ENCODE measurements at regions not wholly inside any gene's neighbourhood (a gene's known extent, or its start where the extent isn't known, plus 50 kb on each side); places are given as distances from the start of the nearest gene placed in this dataset.

DNA sequence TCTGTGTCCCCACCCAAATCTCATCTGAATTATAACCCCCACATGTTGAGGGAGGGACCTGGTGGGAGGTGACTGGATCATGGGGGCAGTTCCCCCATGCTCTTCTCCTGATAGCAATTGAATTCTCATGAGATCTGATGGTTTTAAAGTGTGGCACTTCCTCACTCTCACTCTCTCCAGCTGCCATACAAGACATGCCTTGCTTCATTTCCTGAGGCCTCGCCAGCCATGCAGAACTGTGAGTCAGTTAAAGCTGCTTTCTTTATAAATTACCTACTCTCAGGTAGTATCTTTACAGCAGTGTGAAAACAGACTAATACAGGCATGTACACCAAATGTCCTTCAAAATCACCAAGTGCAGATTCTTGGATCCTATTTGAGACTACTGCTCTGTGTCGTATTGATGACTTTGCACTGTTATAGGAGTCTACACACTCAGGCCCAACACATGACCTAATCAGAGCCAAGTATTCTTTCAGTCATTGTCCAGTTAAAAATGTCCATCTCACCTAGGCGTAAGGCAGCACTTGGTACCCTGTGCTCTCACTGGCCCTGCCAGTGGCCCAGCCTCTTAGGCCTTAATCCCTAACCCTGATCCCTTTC, 52.8 kb upstream of the UST start:
- no peak overlapping the region for H3K4me3 ChIP-seq (ENCODE audit: extremely low read depth in 1 of 4, insufficient read depth in 2 of 4, low read depth in 3 of 4, low read length in 4 of 4)
- H2AFZ ChIP-seq (ENCODE audit: low read length), result no peak overlapping the region
- no peak overlapping the region for H2AK5ac ChIP-seq (ENCODE audit: low read depth, low read length)
- H3K4me2 ChIP-seq (ENCODE audit: insufficient read depth in 1 of 2, low read depth in 2 of 2, low read length in 2 of 2), result no peak overlapping the region
- no peaks in the 10 kb centered on the region for H3K4me1 ChIP-seq (replicated peaks in 1 of 4; ENCODE audit: control insufficient read depth in 3 of 4, insufficient read depth in 4 of 4, low read length in 3 of 4)
- H4K5ac ChIP-seq (ENCODE audit: insufficient read length, low read depth, low read length), result no peak overlapping the region
- DNase-seq (ENCODE audit: low read depth in 1 of 2, low spot score in 2 of 2) (no peak), FAIRE-seq (no peak)
- H3K79me1 ChIP-seq (ENCODE audit: low read depth, low read length), result no peaks in the 10 kb centered on the region
- no peak overlapping the region for H2BK20ac ChIP-seq (ENCODE audit: low read length)
- POLR2A ChIA-PET (ENCODE audit: partially characterized antibody), result no interaction called here
- H4K8ac ChIP-seq (ENCODE audit: extremely low read depth, insufficient read depth, low read length), result no peak overlapping the region
- no peak overlapping the region for H3K23ac ChIP-seq (ENCODE audit: insufficient read length)
- no peak overlapping the region for H2BK15ac ChIP-seq (ENCODE audit: low read length)
- CTCF ChIA-PET (ENCODE audit: partially characterized antibody), result interaction anchor here (1.1 to 1.4 kb wide), 2 partner anchors 76 to 116 kb away, joined by 3 read pairs; no protein-coding TSS in a partner anchor
- no peak overlapping the region for H3K18ac ChIP-seq (ENCODE audit: extremely low read depth, low read length)
- no peak overlapping the region for H3K4ac ChIP-seq (replicated peaks; ENCODE audit: insufficient read length, low read depth, low read length)
- no peaks in the 10 kb centered on the region for H3K23me2 ChIP-seq (ENCODE audit: low read depth, low read length)
- H4K91ac ChIP-seq (replicated peaks; ENCODE audit: insufficient read length, low read length), result no peak overlapping the region
- H4K20me1 ChIP-seq (replicated peaks in 1 of 2; ENCODE audit: control insufficient read depth in 1 of 2, insufficient read depth in 2 of 2, low read length in 2 of 2), result no peaks in the 10 kb centered on the region
- H3K36me3 ChIP-seq (ENCODE audit: control insufficient read depth in 2 of 4, insufficient read depth in 4 of 4, low read length in 3 of 4), result no peaks in the 10 kb centered on the region
- H3K56ac ChIP-seq (replicated peaks; ENCODE audit: insufficient read length, low read depth, low read length), result no peak overlapping the region
- no peak overlapping the region for H3K14ac ChIP-seq (ENCODE audit: insufficient read length)
- H2BK120ac ChIP-seq (replicated peaks; ENCODE audit: low read depth, low read length), result no peak overlapping the region
- H3K9ac ChIP-seq (replicated peaks in 1 of 4; ENCODE audit: extremely low read depth in 1 of 4, low read depth in 3 of 4, low read length in 3 of 4), result no peak overlapping the region
- no peaks in the 10 kb centered on the region for H3K79me2 ChIP-seq (ENCODE audit: control insufficient read depth in 1 of 2, insufficient read depth in 2 of 2, low read length in 2 of 2)
- no peaks in the 10 kb centered on the region for H3K27me3 ChIP-seq (replicated peaks in 1 of 4; ENCODE audit: control insufficient read depth in 3 of 4, extremely low read depth in 1 of 4, insufficient read depth in 3 of 4, low read length in 3 of 4)
- H3K27ac ChIP-seq (ENCODE audit: low read depth, low read length), result no peak overlapping the region
- H2BK5ac ChIP-seq (ENCODE audit: low read depth, low read length), result no peak overlapping the region
- peaks cover 1 to 15% of the 10 kb centered on the region in 2 experiments; a peak in 1 of 4 replicates for H3K9me3 ChIP-seq (ENCODE audit: insufficient read depth in 2 of 2, low read depth in 1 of 2, low read length in 1 of 2)
- no peak overlapping the region for H2BK12ac ChIP-seq (ENCODE audit: low read depth, low read length)
- 97% methylated on average over 3 of the region's 3 CpGs; no CpG with 5 or more reads in 1 of the 2 experiments for WGBS, 2 experiments (ENCODE audit: extremely low coverage in 1 of 2, insufficient coverage in 1 of 2, insufficient read length in 1 of 2, insufficient replicate concordance in 2 of 2, low coverage in 1 of 2, low lambda C conversion rate in 2 of 2, missing lambda C conversion rate in 1 of 2)
- TF ChIP-seq TCF12 (IDR thresholded peaks at IDR 0.05; ENCODE audit: low read depth, low read length) (no peak), CTBP2 (IDR thresholded peaks at IDR 0.05; ENCODE audit: borderline replicate concordance, insufficient read depth, insufficient read length, low read length) (no peak), ZNF274 (IDR thresholded peaks at IDR 0.05; ENCODE audit: borderline replicate concordance, extremely low read depth, low read length) (no peak), JUN (IDR thresholded peaks at IDR 0.05; ENCODE audit: low read depth, low read length) (no peak), YY1 (IDR thresholded peaks at IDR 0.05; ENCODE audit: low read depth, low read length) (no peak), CHD2 (IDR thresholded peaks at IDR 0.05; ENCODE audit: low read length) (no peak), SUZ12 (IDR thresholded peaks at IDR 0.05; ENCODE audit: low read length) (no peak), CBX5 (IDR thresholded peaks at IDR 0.05; ENCODE audit: low read depth, low read length) (no peak), SP2 (IDR thresholded peaks at IDR 0.05; ENCODE audit: low read length) (no peak), GTF2F1 (IDR thresholded peaks at IDR 0.05; ENCODE audit: borderline replicate concordance, low read depth, low read length) (no peak)
- TF ChIP-seq, protein P1, sequence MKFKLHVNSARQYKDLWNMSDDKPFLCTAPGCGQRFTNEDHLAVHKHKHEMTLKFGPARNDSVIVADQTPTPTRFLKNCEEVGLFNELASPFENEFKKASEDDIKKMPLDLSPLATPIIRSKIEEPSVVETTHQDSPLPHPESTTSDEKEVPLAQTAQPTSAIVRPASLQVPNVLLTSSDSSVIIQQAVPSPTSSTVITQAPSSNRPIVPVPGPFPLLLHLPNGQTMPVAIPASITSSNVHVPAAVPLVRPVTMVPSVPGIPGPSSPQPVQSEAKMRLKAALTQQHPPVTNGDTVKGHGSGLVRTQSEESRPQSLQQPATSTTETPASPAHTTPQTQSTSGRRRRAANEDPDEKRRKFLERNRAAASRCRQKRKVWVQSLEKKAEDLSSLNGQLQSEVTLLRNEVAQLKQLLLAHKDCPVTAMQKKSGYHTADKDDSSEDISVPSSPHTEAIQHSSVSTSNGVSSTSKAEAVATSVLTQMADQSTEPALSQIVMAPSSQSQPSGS (IDR thresholded peaks at IDR 0.05; ENCODE audit: low read length), result no peak
- TF ChIP-seq, protein P2, sequence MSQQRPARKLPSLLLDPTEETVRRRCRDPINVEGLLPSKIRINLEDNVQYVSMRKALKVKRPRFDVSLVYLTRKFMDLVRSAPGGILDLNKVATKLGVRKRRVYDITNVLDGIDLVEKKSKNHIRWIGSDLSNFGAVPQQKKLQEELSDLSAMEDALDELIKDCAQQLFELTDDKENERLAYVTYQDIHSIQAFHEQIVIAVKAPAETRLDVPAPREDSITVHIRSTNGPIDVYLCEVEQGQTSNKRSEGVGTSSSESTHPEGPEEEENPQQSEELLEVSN (IDR thresholded peaks at IDR 0.05), result no peak

Data from H1 (cell line).